SU-DHL-6 (cell line): ENCODE measurements at regions not wholly inside any gene's neighbourhood (a gene's known extent, or its start where the extent isn't known, plus 50 kb on each side); places are given as distances from the start of the nearest gene placed in this dataset.

ENCODE experiments used
- H2AFZ ChIP-seq: fragments of 200-600 bp; sonication (generic); 2 replicates; pipeline ENCODE4 v1.6.1; 2014; ENCODE audit warnings: low read depth, mild to moderate bottlenecking, moderate library complexity, mixed read lengths, antibody characterized with exemption, low read length; ENCODE audit not compliant: severe bottlenecking
- H3F3A ChIP-seq: fragments of 200-600 bp; shearing (Covaris generic); 2 replicates; pipeline ENCODE4 v1.6.0; 2016; ENCODE audit warnings: antibody characterized with exemption, mild to moderate bottlenecking; ENCODE audit not compliant: insufficient read depth
- H3K27ac ChIP-seq: fragments of 200-600 bp; sonication (generic); 2 replicates; pipeline ENCODE4 v1.5.1; 2016; ENCODE audit warnings: low read depth, mild to moderate bottlenecking, low read length, moderate library complexity, mixed read lengths
- H3K27me3 ChIP-seq: fragments of 200-600 bp; sonication (generic), shearing (Covaris generic); 2 replicates; pipeline ENCODE4 v1.6.0; 2014; ENCODE audit warnings: mild to moderate bottlenecking, low read length
- H3K36me3 ChIP-seq: fragments of 200-600 bp; sonication (generic); 2 replicates; pipeline ENCODE4 v1.6.1; 2014; ENCODE audit warnings: mild to moderate bottlenecking, low read length, mixed read lengths
- H3K4me2 ChIP-seq: fragments of 300-600, 200-600 bp; shearing (Covaris generic), sonication (generic); 2 replicates; pipeline ENCODE4 v1.6.0; 2014; ENCODE audit warnings: low read length, low read depth, mild to moderate bottlenecking; ENCODE audit not compliant: poor library complexity, severe bottlenecking
- H3K4me3 ChIP-seq: fragments of 200-600 bp; sonication (generic); 2 replicates; pipeline ENCODE4 v1.5.1; 2014; ENCODE audit warnings: antibody characterized with exemption, low read length, mild to moderate bottlenecking, mixed read lengths; ENCODE audit not compliant: insufficient read depth, poor library complexity, severe bottlenecking
- H3K79me2 ChIP-seq: fragments of 200-600 bp; sonication (generic); 2 replicates; pipeline ENCODE4 v1.6.1; 2014; ENCODE audit warnings: mild to moderate bottlenecking, low read length, moderate library complexity; ENCODE audit not compliant: insufficient read depth
- H3K9ac ChIP-seq: fragments of 200-600 bp; sonication (generic); 2 replicates; pipeline ENCODE4 v1.7.0; 2014; ENCODE audit warnings: mild to moderate bottlenecking, low read length
- H3K9me2 ChIP-seq: fragments of 200-600 bp; sonication (generic); replicated peaks from 2 replicates; pipeline ENCODE4 v1.6.1; 2014; ENCODE audit warnings: low read length; ENCODE audit not compliant: insufficient read depth
- H3K9me3 ChIP-seq: fragments of 200-600 bp; sonication (generic); 2 replicates; pipeline ENCODE4 v1.6.1; 2014; ENCODE audit warnings: low read length, mixed read lengths; ENCODE audit not compliant: insufficient read depth
- H4K20me1 ChIP-seq: fragments of 200-600 bp; sonication (generic); 2 replicates; pipeline ENCODE4 v1.6.1; 2014; ENCODE audit warnings: low read depth, mild to moderate bottlenecking, antibody characterized with exemption, low read length, moderate library complexity, mixed read lengths
- CTCF ChIP-seq: fragments of 200-600 bp; sonication (generic); IDR thresholded peaks from one replicate; pipeline ENCODE4 v1.5.1; 2017; ENCODE audit warnings: antibody characterized with exemption, mild to moderate bottlenecking, low read length, moderate library complexity; ENCODE audit not compliant: insufficient read depth, poor library complexity, severe bottlenecking
- EZH2phosphoT487 ChIP-seq: fragments of 200-600 bp; sonication (generic), shearing (Covaris generic); conservative IDR thresholded peaks from 2 replicates; pipeline ENCODE4 v1.6.1; 2018; ENCODE audit warnings: mild to moderate bottlenecking, antibody characterized with exemption, low read length, moderate library complexity, mixed read lengths

- Histone ChIP-seq H3K9ac (no peak overlapping the region), H2AFZ (no peak overlapping the region), H3K79me2 (no peaks in the 10 kb centered on the region)
These were observed 281.2 kb upstream of the NR2F2 start for GRCh38 chr15:96049323-96049722.

GRCh38 chr15:96049766-96050165 is 280.7 kb upstream of the NR2F2 start:
- no peaks in the 10 kb centered on the region for H3F3A ChIP-seq
- no peak overlapping the region for H3K4me3 ChIP-seq
- H3K79me2 ChIP-seq: no peaks in the 10 kb centered on the region
- H3K27me3 ChIP-seq: no peaks in the 10 kb centered on the region
- H3K4me2 ChIP-seq: no peak overlapping the region
- H3K9me3 ChIP-seq: no peaks in the 10 kb centered on the region
- H3K9me2 ChIP-seq: no peaks in the 10 kb centered on the region
- no peak overlapping the region for H2AFZ ChIP-seq
- H3K36me3 ChIP-seq: no peaks in the 10 kb centered on the region
- H4K20me1 ChIP-seq: no peaks in the 10 kb centered on the region
- no peak overlapping the region for H3K9ac ChIP-seq
- no peak overlapping the region for H3K27ac ChIP-seq
- TF ChIP-seq CTCF (no peak), EZH2phosphoT487 (no peak)

More at GRCh38 chr15:96049323-96049722, 281.2 kb upstream of the NR2F2 start:
- H3K4me2 ChIP-seq: no peak overlapping the region
- TF ChIP-seq EZH2phosphoT487 (no peak), CTCF (no peak)
- H3K9me2 ChIP-seq: no peaks in the 10 kb centered on the region
- no peaks in the 10 kb centered on the region for H3K27me3 ChIP-seq
- no peak overlapping the region for H3K27ac ChIP-seq
- no peaks in the 10 kb centered on the region for H3K36me3 ChIP-seq
- H3K4me3 ChIP-seq: no peak overlapping the region
- no peaks in the 10 kb centered on the region for H3F3A ChIP-seq
- no peaks in the 10 kb centered on the region for H4K20me1 ChIP-seq
- no peaks in the 10 kb centered on the region for H3K9me3 ChIP-seq

GRCh38 chr15:96051598-96051997 is 278.9 kb upstream of the NR2F2 start:
- Histone ChIP-seq H3K9me2 (no peaks in the 10 kb centered on the region), H3K9me3 (no peaks in the 10 kb centered on the region), H3K79me2 (no peaks in the 10 kb centered on the region), H3K27ac (no peak overlapping the region), H3K27me3 (no peaks in the 10 kb centered on the region), H3K9ac (no peak overlapping the region), H3K4me3 (no peak overlapping the region), H4K20me1 (no peaks in the 10 kb centered on the region), H3K36me3 (no peaks in the 10 kb centered on the region), H2AFZ (no peak overlapping the region), H3F3A (no peaks in the 10 kb centered on the region), H3K4me2 (no peak overlapping the region)
- no peak for TF ChIP-seq EZH2phosphoT487

GRCh38 chr15:96052154-96052553 is 278.3 kb upstream of the NR2F2 start:
- Histone ChIP-seq H3K27ac (no peak overlapping the region), H2AFZ (no peak overlapping the region), H3K27me3 (no peaks in the 10 kb centered on the region), H3K36me3 (no peaks in the 10 kb centered on the region), H3K9me2 (no peaks in the 10 kb centered on the region), H3K4me3 (no peak overlapping the region), H4K20me1 (no peaks in the 10 kb centered on the region), H3K79me2 (no peaks in the 10 kb centered on the region), H3K4me2 (no peak overlapping the region), H3F3A (no peaks in the 10 kb centered on the region), H3K9ac (no peak overlapping the region), H3K9me3 (no peaks in the 10 kb centered on the region)
- TF ChIP-seq EZH2phosphoT487 (no peak), CTCF (no peak)
